HepG2 (cell line): ENCODE measurements at regions not wholly inside any gene's neighbourhood (a gene's known extent, or its start where the extent isn't known, plus 50 kb on each side); places are given as distances from the start of the nearest gene placed in this dataset.

ENCODE experiments used
- ATAC-seq: fragments of 200-7000 bp; cut with Tn5 transposase; 3 replicates; pipeline ENCODE4 v1.9.1; 2020; ENCODE audit warnings: mild to moderate bottlenecking, moderate library complexity
- BruUV-seq: library from RNA; stranded (reverse); fragments of 400-500 nt; replicated peaks from 2 replicates; lab custom pipeline; 2021; lab: Mats Ljungman, UMichigan
- CTCF ChIA-PET: fragments of 300-600 bp; formaldehyde crosslinking; extraction: SDS; loops from one replicate; lab custom pipeline; 2021; ENCODE audit warnings: low total read pairs, inconsistent platforms, low intra/inter-chr PET ratio; lab: Yijun Ruan, JAX
- POLR2A ChIA-PET: fragments of 350-600 bp; sonication (Branson Sonifier 250); formaldehyde crosslinking; loops from one replicate; lab custom pipeline; 2020; ENCODE audit warnings: antibody characterized with exemption, inconsistent platforms; lab: Yijun Ruan, JAX
- DNase-seq: peaks from one replicate; pipeline ENCODE4 v3.0.0-alpha.2; 2015; ENCODE audit warnings: low spot score
- FAIRE-seq: peaks from 3 replicates; lab custom pipeline; 2011; peaks lifted over from hg19 to GRCh38; lab: Jason Lieb, UNC
- H2AFZ ChIP-seq: one replicate; pipeline ENCODE4 v1.6.1; 2011; ENCODE audit warnings: low read length, inconsistent platforms
- H3K27ac ChIP-seq: fragments of 300-600 bp; 3 replicates; pipeline ENCODE4 v1.8.0; 2011; ENCODE audit warnings: mixed run types, mild to moderate bottlenecking, mixed read lengths, low read length, inconsistent platforms; ENCODE audit not compliant: insufficient read depth; ENCODE audit errors: extremely low read length
- H3K27me3 ChIP-seq, 2 experiments: fragments of 200-600 bp in 1 of 2; 2 replicates in 1 of 2; 3 replicates in 1 of 2; pipeline versions ENCODE4 v1.6.0 to v1.8.0; 2011; ENCODE audit warnings: low read length in 2 of 2, mild to moderate bottlenecking in 2 of 2, moderate library complexity in 2 of 2, inconsistent platforms in 1 of 2; ENCODE audit not compliant: insufficient read depth in 2 of 2, control insufficient read depth in 1 of 2
- H3K36me3 ChIP-seq, 2 experiments: fragments of 200-600 bp in 1 of 2; replicated peaks in 1 of 2; 2 replicates in 1 of 2; 3 replicates in 1 of 2; pipeline versions ENCODE4 v1.5.1 to v1.8.0; 2011; ENCODE audit warnings: low read length in 2 of 2, inconsistent platforms in 1 of 2; ENCODE audit not compliant: insufficient read depth in 2 of 2, control insufficient read depth in 1 of 2
- H3K4me1 ChIP-seq: 2 replicates; pipeline ENCODE4 v1.5.1; 2012; ENCODE audit warnings: low read length, inconsistent platforms; ENCODE audit not compliant: insufficient read depth
- H3K4me2 ChIP-seq: 2 replicates; pipeline ENCODE4 v1.6.0; 2011; ENCODE audit warnings: low read depth, low read length, inconsistent platforms
- H3K4me3 ChIP-seq, 3 experiments: fragments of 200-600 bp in 1 of 3; sonication (generic), shearing (Covaris generic) in 1 of 3; replicated peaks in 1 of 3; 2 replicates each; pipeline ENCODE4 v1.5.1; 2011 to 2016; ENCODE audit warnings: low read length in 3 of 3, inconsistent platforms in 2 of 3, low read depth in 2 of 3, mild to moderate bottlenecking in 2 of 3, control low read depth in 1 of 3, mixed read lengths in 1 of 3; ENCODE audit not compliant: insufficient read depth in 1 of 3
- H3K79me2 ChIP-seq: one replicate; pipeline ENCODE4 v1.6.1; 2011; ENCODE audit warnings: low read length, inconsistent platforms; ENCODE audit not compliant: insufficient read depth
- H3K9ac ChIP-seq: 2 replicates; pipeline ENCODE4 v1.6.0; 2011; ENCODE audit warnings: mild to moderate bottlenecking, low read depth, low read length, inconsistent platforms; ENCODE audit not compliant: insufficient read depth
- H3K9me3 ChIP-seq: 2 replicates; pipeline ENCODE4 v1.5.1; 2012; ENCODE audit warnings: mild to moderate bottlenecking, low read length
- H4K20me1 ChIP-seq: 2 replicates; pipeline ENCODE4 v1.6.0; 2011; ENCODE audit warnings: inconsistent platforms, mild to moderate bottlenecking, low read length, moderate library complexity; ENCODE audit not compliant: insufficient read depth
- ELF3 ChIP-seq: IDR thresholded peaks from 2 replicates; pipeline ENCODE4 v1.6.1; 2016; ENCODE audit warnings: missing genetic modification reagents, missing compliant biosample characterization
- HOXA5 ChIP-seq: sonication (generic); formaldehyde crosslinking; IDR thresholded peaks from 2 replicates; pipeline ENCODE4 v1.4.0; 2020; ENCODE audit warnings: missing genetic modification reagents
- HOXD1 ChIP-seq: sonication (generic); formaldehyde crosslinking; IDR thresholded peaks from 2 replicates; pipeline ENCODE4 v1.5.0; 2020; ENCODE audit warnings: missing genetic modification reagents
- KLF13 ChIP-seq: sonication (generic); formaldehyde crosslinking; IDR thresholded peaks from 2 replicates; pipeline ENCODE4 v1.4.0; 2020; ENCODE audit warnings: mild to moderate bottlenecking, missing genetic modification reagents
- MTF2 ChIP-seq: sonication (generic); formaldehyde crosslinking; IDR thresholded peaks from 2 replicates; pipeline ENCODE4 v1.5.0; 2020; ENCODE audit warnings: missing genetic modification reagents, borderline replicate concordance
- SRY ChIP-seq: sonication (generic); formaldehyde crosslinking; IDR thresholded peaks from 2 replicates; pipeline ENCODE4 v1.8.0; 2022; ENCODE audit warnings: mild to moderate bottlenecking, missing genetic modification reagents
- ZMYM4 ChIP-seq: sonication (generic); formaldehyde crosslinking; IDR thresholded peaks from 2 replicates; pipeline ENCODE4 v1.8.1; 2023; ENCODE audit warnings: mild to moderate bottlenecking, missing genetic modification reagents
- WGBS: methylation state at CpG from one replicate; pipeline ENCODE4 v1.1.6; 2017; ENCODE audit warnings: low lambda C conversion rate; 5-methylcytosine and 5-hydroxymethylcytosine counted together
- in situ Hi-C: cut with HindIII; loops from 2 replicates; pipeline ENCODE4 v1.10.0; 2017; ENCODE audit warnings: low pct_unique_long_range_greater_than_20kb; ENCODE audit not compliant: extremely low pct_ligation_motif_present
- intact Hi-C: fragments of 100-400 bp; cut with micrococcal nuclease; formaldehyde crosslinking; loops from one replicate; pipeline ENCODE4 v1.10.0; 2022; ENCODE audit not compliant: unreplicated experiment
- TF ChIP-seq, protein P1 (sequence below): fragments of 450-650 bp; IDR thresholded peaks from 2 replicates; pipeline ENCODE4 v1.6.1; 2016

DNA sequence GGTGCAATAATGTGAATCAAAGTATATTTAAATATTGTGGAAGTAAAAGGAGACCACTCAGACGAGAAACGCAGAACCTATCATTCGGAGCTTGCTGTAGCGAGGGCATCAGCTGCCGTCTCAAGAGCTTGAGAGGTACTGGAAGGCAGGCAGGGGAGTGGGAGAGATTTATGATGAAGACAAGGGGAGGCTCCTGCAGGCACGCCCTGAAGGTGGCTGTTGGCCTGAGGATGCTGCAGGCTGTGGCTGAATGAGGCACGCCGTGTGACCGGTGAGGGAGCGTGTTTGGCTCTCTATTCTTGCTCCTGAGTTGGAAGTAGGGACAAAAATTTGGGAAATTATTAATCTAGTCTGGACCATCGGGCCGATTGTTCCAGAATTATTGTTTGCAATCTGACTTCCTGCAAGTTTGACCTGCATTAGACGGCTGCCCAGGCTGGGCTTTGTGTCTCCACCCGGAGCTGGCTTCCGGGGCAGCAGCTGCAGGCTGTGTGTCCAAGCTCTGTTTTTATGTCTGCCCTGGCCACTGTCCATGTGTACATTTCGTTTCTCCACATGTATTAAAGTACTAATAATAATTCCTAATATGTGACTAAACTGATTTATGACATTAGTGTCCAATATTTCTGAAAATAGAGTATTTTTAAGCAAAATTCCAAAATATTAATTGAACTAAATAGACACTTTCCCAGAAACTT, 91.1 kb upstream of the ANKRD10 start:
- ChIA-PET CTCF (no interaction called here), POLR2A (no interaction called here)
- H3K27ac ChIP-seq, result no peak overlapping the region
- H3K79me2 ChIP-seq, result no peaks in the 10 kb centered on the region
- H3K4me1 ChIP-seq, result no peaks in the 10 kb centered on the region
- peaks cover 4 to 23% of the 10 kb centered on the region in 2 experiments; a peak in 4 of 5 replicates for H3K27me3 ChIP-seq
- FAIRE-seq, result no peak
- no peak overlapping the region for H2AFZ ChIP-seq
- H3K9ac ChIP-seq, result no peak overlapping the region
- intact Hi-C loops, result no loop called here
- TF ChIP-seq MTF2 (CRISPR knock-in tag) (no peak), ZMYM4 (CRISPR knock-in tag) (no peak), KLF13 (CRISPR knock-in tag) (no peak), SRY (CRISPR knock-in tag) (no peak), HOXD1 (CRISPR knock-in tag) (no peak), HOXA5 (no peak), ELF3 (CRISPR knock-in tag) (no peak)
- TF ChIP-seq, protein P1, sequence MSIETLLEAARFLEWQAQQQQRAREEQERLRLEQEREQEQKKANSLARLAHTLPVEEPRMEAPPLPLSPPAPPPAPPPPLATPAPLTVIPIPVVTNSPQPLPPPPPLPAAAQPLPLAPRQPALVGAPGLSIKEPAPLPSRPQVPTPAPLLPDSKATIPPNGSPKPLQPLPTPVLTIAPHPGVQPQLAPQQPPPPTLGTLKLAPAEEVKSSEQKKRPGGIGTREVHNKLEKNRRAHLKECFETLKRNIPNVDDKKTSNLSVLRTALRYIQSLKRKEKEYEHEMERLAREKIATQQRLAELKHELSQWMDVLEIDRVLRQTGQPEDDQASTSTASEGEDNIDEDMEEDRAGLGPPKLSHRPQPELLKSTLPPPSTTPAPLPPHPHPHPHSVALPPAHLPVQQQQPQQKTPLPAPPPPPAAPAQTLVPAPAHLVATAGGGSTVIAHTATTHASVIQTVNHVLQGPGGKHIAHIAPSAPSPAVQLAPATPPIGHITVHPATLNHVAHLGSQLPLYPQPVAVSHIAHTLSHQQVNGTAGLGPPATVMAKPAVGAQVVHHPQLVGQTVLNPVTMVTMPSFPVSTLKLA, result peak; percentile 31; the same call in 1 of the 2 replicates
- H3K36me3 ChIP-seq, result no peaks in the 10 kb centered on the region
- no peak overlapping the region for H3K4me3 ChIP-seq
- ATAC-seq, result no peak
- H3K9me3 ChIP-seq, result no peaks in the 10 kb centered on the region
- no peak for DNase-seq
- in situ Hi-C loops, result no loop called here
- no TSS peak for BruUV-seq
- WGBS, result 45% methylated on average over 16 of the region's 16 CpGs
- H4K20me1 ChIP-seq, result no peaks in the 10 kb centered on the region
- H3K4me2 ChIP-seq, result no peak overlapping the region
